ENCODE measurements at regions not wholly inside any gene's neighbourhood (a gene's known extent, or its start where the extent isn't known, plus 50 kb on each side); places are given as distances from the start of the nearest gene placed in this dataset.

GRCh38 chr11:104343578-104343977 lies 179.6 kb upstream of the PDGFD start:
- TF ChIP-seq YY1 (IDR thresholded peaks at IDR 0.05; ENCODE audit: insufficient read depth, insufficient read length) (no peak), SUZ12 (IDR thresholded peaks at IDR 0.05; ENCODE audit: extremely low read depth, insufficient read depth, insufficient read length) (no peak), ZNF274 (IDR thresholded peaks at IDR 0.05; ENCODE audit: low read depth, low read length) (no peak)
